DMS 273 (cell line): ENCODE measurements at regions not wholly inside any gene's neighbourhood (a gene's known extent, or its start where the extent isn't known, plus 50 kb on each side); places are given as distances from the start of the nearest gene placed in this dataset.
A peak's percentile ranks its signal among the peaks of the same experiment; 100 is the strongest.
"Not testable (repeated sequence)": the region's sequence is repeated elsewhere in the genome, so short reads cannot be mapped to it uniquely, and the experiment has no call there.

Experiments
- DNase-seq: peaks from one replicate; lab custom pipeline; 2025; ENCODE audit not compliant: unreplicated experiment; lab: John Stamatoyannopoulos, UW

DNA sequence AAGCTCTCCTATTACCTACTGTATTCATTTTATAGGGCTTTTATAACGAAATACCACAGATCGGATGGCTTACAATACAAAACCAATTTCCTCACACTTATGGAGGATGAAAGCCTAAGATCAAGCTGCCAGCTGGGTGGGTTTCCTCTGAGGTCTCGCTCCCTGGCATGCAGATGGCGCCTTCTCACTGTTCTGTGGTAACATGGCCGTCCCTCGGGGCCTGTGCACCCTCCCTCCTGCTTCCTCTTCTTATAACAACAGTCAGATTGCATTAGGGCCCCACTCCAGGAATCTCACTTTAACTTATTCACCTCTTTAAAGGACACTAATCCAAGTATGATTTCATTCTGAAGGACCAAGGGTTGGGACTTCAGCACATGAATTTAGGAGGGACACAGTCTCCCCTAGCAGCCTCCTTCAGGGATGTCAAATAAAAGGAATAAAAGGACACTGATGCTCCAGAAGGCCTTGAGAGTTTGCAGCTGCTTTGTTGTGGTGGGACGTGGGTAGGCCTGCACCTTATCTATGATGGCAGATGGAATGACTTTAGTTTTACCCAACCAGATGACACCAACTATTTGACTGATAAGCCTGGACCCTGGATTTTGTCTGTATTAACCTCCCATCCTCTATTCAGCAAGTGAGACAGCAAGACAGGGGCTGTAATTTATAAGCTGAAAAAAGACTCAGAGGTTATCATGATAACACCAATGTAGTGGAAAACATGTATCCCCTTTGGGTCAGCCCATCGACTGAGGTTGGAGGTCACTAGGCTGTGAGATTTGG is 455.3 kb downstream of the TMEM121 start:
- peak; percentile 18 for DNase-seq

DNA sequence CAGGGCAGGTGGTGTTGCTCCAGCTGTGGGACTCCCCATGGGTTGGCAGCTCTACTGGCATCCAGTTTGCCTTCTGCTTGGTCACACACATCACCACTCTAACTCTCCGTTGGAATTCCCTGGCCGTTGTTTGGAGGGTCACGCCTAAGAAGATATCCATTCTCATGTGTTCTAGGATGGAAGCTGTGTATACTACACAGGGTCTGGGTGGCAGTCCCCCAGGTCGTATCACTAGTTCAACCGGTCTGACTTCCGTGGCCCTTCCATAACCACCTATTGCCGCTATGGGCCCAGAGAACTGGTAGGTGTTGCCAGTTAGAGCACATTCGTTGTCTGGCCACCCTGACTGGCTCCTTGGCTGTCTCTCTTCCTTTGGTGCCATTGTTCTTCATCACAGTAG is 456.3 kb downstream of the TMEM121 start:
- no peak for DNase-seq

DNA sequence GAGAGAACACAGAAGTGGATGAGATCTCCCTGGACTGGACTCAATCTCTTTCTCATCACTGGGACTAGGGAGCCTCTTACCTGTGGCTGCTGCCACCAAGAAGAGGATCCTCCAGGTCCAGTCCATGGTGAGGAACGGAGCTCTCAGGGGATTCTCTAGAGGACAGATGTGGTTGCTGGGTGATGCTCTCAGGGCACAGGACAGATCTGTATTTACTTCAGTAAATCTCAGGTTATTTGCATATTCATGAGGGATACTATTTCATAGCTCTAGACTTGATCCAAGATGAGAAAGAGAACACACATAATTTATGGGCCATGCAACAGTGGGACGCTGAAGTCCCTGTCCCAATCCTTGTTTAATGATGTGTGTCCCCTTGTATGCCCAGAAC is 460.5 kb downstream of the TMEM121 start:
- DNase-seq: no peak

DNA sequence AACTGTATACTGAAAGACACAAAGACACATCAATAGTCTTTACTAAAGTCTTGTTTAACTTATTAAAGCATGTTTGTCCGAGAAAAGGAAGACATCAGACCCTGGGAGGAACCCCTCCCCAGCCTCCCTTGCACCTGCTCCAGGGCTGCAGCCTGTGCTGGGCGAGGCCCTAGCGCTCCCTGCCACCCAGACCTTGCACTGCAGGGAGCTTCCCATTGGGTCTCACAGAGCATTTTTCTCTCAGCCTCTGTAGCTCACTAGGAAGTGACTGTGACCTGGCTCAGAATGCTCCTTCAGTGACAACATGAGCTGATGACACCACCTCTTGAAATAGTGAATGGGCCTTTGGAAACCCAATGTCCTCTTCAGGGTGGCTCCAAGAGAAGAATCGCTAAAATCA is 461.2 kb downstream of the TMEM121 start:
- DNase-seq: no peak

DNA sequence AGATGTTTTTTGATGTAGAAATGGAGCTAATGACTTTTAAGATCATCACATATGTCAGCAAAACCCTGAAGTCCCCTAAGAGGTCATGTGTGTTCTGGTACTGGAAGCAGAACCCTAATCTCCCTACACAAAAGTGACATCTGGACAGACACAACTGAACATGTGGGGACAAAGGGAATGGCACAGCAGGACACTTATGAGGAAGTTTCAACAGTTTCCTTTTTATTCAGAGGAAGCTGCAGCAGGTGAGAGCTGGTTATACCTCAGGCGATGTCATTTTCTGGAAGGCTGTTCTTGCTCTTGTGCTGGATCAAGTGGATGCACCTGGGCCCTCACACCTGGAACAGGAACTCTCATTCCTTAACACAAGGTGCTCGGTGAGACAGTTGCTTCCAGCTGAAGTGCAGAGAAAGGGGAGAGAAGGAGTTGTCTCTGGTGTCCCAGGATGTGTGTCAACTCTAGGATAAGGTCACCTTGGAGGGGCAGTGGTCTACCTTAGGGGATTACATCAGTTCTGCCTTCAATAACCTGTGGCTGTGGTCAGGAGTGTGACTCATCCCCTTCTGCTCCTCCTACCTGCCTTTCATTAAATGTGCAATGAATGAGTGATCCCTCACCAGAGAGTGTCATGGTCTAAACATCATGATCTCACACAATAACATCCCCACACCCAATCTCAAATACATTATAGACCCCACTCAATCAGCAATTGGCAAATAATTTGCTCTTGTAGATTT is 463.4 kb downstream of the TMEM121 start:
- DNase-seq: peak; percentile 46

DNA sequence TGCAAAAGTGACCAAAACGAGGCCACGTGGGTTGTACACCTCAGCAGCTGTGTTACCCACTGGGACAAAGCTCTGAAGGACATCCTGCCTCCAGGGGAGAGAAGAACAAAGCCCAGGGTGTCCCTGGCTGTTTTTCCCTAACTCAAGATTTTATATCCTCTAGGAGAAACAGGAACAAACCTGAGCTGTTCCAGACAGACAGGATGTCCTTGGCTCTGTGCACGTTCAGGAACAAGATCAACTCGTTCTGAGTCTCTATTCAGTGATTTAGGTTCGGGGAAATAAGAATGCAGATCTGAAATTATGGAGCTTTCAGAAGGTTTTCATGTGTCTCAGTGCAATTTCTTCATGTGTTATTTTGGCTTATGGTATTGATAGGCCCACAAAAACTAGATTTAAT is 465.3 kb downstream of the TMEM121 start:
- not testable (repeated sequence) for DNase-seq

DNA sequence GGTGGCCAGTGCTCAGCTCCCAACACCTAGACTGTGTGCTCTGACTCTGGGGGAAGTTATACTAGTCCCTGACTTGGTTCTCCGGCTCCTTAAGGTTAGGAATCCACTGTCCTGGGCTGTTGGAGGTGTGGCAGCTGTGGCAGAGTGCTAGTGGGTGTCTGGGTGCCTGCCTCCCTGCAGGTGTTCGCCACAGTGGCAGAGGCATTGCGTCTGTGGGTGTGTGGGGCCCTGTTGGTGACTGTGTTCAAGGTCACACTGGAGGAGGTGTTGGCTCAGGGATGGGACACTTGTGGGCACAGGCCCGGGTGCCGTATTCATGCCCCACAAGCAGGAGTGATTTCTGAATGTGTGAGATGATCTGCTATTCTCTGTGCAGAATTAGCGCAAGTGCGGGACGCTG is 467.4 kb downstream of the TMEM121 start:
- no peak for DNase-seq

DNA sequence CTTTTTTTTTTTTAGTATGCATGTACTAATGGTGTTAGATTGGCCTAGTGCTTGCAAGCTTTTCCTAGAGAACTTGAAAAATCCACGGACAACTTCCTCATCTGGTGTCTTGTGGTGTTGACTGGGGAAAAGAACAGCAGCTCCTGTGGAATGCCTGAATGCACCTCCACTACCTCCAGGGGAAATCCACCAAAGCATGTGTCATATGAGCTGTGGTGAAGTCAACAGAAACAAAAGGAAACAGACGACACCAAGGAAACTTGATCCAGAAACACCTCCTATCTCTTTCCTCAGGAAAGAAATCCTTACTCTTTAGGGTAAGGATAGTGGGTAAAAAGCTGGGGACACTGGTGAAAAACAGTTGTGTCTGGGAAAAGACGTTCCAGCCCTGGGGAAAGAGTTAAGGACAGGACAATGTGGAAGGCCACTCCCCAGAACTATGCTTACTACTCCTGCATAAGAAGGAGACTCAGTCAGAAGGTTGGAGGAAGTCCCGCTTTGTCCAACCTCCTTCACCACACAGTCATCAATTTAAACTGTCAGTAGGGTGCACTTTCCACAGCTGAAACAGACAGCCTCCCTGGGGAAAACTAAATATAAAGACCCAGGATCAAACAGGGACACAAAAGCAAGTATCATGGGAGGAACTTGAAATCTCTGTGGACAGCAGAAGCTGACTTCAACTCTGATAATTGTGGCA is 468.8 kb downstream of the TMEM121 start:
- DNase-seq: not testable (repeated sequence)

DNA sequence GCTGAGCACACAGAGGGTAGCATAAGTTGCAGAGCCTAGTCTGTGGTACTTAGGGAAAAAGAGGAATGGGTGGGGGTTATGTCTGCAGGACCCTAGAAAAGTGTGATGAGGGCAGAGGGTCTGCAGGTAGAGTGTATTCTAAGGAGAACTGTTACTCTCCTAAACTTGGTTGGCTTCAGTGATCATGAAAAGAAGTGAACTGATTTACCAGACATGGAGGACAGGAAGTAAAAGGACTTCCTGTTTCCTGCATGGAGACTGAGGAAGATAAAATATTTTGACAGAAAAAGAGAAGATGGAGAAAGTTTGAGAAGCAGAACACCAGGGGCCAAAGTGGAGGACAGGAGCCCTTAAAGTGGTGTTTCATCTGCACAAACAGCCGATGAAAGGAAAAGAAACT is 472.2 kb downstream of the TMEM121 start:
- not testable (repeated sequence) for DNase-seq

DNA sequence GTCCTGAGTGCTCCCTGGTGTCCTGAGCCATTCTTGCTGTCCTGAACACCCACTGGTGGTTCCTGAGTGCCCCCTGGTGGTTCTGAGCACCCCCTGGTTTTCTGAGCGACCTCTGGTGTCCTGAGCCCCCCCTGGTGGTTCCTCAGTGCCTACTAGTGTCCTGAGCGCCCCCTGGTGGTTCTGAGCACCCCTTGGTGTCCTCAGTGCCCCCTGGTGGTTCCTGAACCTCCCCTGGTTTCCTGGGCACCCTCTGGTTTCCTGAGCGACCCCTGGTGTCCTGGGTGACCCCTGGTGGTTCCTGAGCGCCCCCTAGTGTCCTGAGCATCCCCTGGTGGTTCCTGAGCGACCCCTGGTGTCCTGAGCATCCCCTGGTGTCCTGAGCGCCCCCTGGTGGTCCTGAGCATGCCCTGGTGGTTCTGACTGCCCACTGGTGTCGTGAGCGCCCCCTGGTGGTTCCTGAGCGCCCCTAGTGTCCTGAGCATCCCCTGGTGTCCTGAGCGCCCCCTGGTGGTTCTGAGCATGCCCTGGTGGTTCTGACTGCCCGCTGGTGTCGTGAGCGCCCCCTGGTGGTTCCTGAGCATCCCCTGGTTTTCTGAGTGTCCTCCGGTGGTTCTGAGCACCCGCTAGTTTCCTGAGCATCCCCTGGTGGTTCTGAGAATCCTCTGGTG is 473.1 kb downstream of the TMEM121 start:
- peak; percentile 96 for DNase-seq

DNA sequence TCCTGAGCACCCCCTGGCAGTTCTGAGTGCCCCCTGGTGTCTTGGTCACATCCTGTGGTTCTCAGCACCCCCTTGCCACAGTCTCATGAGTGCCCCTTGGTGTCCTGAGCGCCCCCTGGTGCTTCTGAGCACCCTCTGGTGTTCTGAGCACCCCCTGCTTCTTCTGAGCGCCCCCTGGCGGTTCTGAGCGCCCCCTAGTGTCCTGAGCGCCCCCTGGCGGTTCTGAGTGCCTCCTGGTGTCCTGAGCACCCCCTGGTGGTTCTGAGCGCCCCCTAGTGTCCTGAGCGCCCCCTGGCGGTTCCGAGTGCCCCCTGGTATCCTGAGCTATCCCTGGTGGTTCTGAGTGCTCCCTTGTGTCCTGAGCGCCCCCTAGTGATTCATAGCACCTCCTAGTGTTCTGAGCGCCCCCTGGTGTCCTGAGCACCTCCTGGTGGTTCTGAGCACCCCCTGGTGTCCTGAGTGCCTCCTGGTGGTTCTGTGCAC is 473.7 kb downstream of the TMEM121 start:
- not testable (repeated sequence) for DNase-seq

DNA sequence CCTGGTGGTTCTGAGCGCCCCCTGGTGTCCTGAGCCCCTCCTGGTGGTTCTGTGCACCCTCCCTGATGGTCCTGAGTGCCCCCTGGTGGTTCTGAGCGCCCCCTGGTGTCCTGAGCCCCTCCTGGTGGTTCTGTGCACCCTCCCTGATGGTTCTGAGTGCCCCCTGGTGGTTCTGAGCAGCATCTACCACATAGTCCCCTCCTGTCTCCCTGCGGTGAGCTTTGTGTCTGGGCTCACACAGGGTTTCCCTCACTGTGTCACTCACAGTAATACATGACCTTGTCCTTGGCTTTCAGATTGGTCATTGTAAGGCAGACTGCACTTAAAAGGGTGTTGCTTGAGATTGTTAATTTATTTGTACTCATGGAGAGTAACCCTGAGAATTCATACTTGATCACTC is 474.9 kb downstream of the TMEM121 start:
- DNase-seq: not testable (repeated sequence)

DNA sequence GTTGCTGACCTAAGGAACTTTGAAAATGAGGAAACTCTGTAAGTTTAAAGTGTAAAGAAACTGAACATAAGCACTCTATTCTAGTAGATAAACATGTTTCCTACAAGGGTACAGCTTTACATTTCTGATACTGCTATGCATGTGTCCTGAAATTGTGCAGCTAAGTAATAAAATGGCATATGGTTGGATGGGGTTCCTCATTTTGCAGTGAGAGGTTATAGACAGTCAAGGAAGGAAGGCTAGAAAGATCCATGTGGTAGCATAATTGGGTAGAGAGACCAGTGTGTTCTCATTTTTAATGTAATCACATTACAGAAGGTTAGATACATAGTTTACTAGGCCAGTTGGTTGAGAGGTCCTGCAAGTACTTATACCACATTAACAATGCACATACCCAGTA is 477.0 kb downstream of the TMEM121 start:
- no peak for DNase-seq

DNA sequence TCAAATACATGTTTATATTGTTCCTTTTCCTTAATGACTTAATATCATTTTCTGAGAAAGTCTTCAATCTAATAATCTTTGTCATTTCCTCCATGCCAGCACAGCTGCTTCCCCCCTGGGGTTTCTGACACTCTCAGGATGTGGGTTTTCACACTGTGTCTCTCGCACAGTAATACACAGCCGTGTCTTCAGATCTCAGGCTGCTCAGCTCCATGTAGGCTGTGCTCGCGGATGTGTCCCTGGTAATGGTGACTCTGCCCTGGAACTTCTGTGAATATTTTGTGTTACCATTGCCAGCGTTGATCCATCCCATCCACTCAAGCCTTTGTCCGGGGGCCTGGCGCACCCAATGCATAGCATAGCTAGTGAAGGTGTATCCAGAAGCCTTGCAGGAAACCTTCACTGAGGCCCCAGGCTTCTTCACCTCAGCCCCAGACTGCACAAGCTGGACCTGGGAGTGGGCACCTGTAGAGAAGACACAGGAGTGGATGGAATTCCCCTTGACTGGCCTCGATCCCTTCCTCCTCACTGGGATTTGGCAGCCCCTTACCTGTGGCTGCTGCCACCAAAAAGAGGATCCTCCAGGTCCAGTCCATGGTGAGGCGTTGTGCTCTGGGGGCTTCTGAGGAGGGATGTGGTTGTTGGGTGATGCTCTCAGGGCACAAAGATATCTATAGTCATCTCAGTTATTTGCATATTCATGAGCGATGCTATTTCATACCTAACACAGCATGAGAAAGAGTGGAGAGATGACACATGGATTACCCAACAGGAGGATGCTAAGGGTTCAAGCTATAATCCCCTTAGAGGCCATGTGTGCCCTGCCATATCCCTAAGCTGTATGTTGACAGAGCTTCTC is 478.8 kb downstream of the TMEM121 start:
- not testable (repeated sequence) for DNase-seq

DNA sequence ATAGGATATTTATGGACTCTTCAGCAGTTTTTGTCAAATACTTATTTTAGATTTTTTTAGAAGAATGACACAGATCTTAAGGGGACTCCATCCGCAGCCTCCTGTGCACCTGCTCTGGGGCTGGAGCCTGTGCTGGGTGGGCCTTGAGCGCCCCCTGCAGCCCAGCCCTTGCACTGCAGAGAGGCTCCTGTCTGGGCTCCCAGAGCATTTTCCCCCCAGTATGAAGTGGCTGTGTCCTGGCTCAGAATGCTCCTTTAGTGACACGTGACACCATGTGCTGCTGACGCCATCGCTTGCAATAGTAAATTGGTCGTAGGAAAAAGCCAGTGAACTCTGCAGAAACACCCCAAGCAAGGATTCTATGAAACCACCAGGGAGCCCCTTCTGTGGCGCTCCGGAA is 479.7 kb downstream of the TMEM121 start:
- DNase-seq: peak; percentile 40

DNA sequence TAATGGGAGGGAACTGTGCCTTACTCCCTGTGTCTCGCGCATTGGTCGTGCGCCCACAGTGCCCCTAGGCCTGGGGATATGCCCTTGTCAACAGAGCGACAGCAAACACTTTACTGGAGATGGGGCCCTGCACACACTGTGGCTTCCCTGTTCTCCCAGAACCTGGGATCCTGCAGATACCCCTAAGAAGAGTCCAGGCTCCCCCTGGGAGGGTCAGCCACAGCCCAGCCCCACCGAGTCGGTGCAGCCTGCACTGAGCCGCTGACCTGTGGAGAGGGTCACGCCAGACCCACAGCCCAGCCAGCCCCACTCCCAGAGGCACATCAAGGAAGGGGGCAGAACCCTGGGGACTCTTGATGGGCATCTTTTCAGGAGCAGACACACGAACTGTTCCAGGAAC is 480.3 kb downstream of the TMEM121 start:
- DNase-seq: not testable (repeated sequence)

DNA sequence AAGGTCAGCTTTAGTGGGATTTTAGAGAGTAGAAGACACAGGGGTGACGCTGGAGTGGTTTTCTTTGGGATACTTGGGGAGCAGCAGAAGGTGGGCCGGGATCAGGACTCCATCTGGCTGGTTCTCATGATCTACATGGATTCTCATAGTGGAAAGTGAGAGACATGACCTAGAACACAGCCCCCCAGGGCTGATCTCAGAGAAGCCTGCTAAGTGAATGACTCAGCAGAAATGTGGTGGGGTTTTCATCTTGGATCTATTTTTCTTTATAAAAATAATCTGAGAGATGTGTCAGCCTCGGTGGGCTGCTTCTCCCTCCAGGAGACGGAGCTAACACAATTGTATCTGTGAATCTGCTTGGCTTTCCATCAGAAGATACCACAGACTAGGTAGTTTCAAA is 484.4 kb downstream of the TMEM121 start:
- no peak for DNase-seq

DNA sequence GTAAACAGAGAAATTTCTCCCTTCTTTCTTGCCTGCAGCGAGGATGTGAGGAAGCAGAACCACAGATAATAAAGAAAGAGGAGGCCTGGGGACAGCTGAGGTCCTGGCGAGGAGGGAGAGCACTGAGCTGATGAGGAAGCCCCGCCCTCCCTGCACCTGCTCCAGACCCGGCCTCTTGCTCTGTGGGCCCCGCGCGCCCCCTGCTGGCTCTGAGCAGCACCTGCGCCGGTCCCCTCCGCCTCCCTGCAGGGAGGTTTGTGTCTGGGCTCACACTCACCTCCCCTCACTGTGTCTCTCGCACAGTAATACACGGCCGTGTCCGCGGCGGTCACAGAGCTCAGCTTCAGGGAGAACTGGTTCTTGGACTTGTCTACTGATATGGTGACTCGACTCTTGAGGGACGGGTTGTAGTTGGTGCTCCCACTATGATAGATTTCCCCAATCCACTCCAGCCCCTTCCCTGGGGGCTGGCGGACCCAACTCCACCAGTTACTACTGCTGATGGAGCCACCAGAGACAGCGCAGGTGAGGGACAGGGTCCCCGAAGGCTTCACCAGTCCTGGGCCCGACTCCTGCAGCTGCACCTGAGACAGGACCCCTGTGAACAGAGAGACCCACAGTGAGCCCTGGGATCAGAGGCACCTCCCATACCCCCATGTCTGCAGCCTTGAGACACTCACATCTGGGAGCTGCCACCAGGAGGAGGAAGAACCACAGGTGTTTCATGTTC is 485.4 kb downstream of the TMEM121 start:
- peak; percentile 81 for DNase-seq

DNA sequence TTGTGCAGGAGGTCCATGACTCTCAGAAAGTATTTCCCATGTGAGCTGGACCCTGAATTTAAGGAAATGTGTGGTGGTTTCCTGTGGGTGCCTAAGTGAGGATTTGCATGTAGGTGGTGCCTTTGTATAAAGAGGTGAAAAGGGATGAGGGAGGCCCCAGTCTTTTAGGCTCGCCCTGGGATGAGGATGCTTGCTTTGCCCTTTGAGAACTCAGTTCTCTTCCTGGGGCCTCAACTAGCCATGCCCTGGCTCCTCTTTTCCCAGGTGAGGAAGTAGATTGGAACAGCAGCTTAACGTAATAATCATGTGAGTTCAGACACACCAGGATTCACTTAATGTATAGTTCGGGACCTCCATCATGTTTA is 486.0 kb downstream of the TMEM121 start:
- DNase-seq: not testable (repeated sequence)
